SK-N-SH (cell line): ENCODE measurements at regions not wholly inside any gene's neighbourhood (a gene's known extent, or its start where the extent isn't known, plus 50 kb on each side); places are given as distances from the start of the nearest gene placed in this dataset.

Source experiments
- CTCF ChIA-PET: fragments of 300-600, 350-600 bp; formaldehyde crosslinking; extraction: SDS; loops from one replicate; lab custom pipeline; 2021; lab: Yijun Ruan, JAX
- POLR2A ChIA-PET: fragments of 350-600 bp; sonication (Branson Sonifier 250); formaldehyde crosslinking; extraction: SDS; loops from one replicate; lab custom pipeline; 2020; ENCODE audit warnings: antibody characterized with exemption, inconsistent platforms; lab: Yijun Ruan, JAX
- DNase-seq: peaks from one replicate; pipeline ENCODE4 v3.0.0; 2012
- H2AFZ ChIP-seq: fragments of 200-600 bp; sonication (generic); 2 replicates; pipeline ENCODE4 v1.8.1; 2016; ENCODE audit warnings: antibody characterized with exemption, mild to moderate bottlenecking, low read depth
- H3F3A ChIP-seq: fragments of 200-600 bp; sonication (generic); replicated peaks from 2 replicates; pipeline ENCODE3; 2016; ENCODE audit warnings: antibody characterized with exemption, mild to moderate bottlenecking; ENCODE audit not compliant: insufficient read depth
- H3K27ac ChIP-seq, 2 experiments: fragments of 200-500 bp in 1 of 2; fragments of 200-600 bp in 1 of 2; sonication (Bioruptor generic) in 1 of 2; sonication (generic), shearing (Covaris generic) in 1 of 2; 2 replicates each; pipeline versions ENCODE4 v1.5.1 to v1.6.1; 2014 to 2016; ENCODE audit warnings: low read depth in 2 of 2, inconsistent platforms in 1 of 2, low read length in 1 of 2, mild to moderate bottlenecking in 1 of 2, mixed read lengths in 1 of 2
- H3K27me3 ChIP-seq: fragments of 200-600 bp; sonication (generic), shearing (Covaris generic); 2 replicates; pipeline ENCODE4 v1.6.1; 2016; ENCODE audit warnings: mixed run types; ENCODE audit not compliant: insufficient read depth
- H3K36me3 ChIP-seq, 2 experiments: fragments of 200-500 bp in 1 of 2; fragments of 200-600 bp in 1 of 2; sonication (Bioruptor generic) in 1 of 2; sonication (generic) in 1 of 2; replicated peaks in 1 of 2; 2 replicates each; pipeline versions ENCODE3 to v1.5.1; 2014 to 2016; ENCODE audit warnings: low read length in 1 of 2, mild to moderate bottlenecking in 1 of 2; ENCODE audit not compliant: insufficient read depth in 2 of 2, control insufficient read depth in 1 of 2
- H3K4me1 ChIP-seq, 2 experiments: fragments of 200-500 bp in 1 of 2; fragments of 200-600 bp in 1 of 2; sonication (Bioruptor generic) in 1 of 2; sonication (generic), shearing (Covaris generic) in 1 of 2; 2 replicates each; pipeline versions ENCODE4 v1.5.1 to v1.6.1; 2014 to 2016; ENCODE audit warnings: low read depth in 1 of 2, low read length in 1 of 2, mixed run types in 1 of 2; ENCODE audit not compliant: insufficient read depth in 2 of 2, control insufficient read depth in 1 of 2
- H3K4me2 ChIP-seq: fragments of 200-600 bp; sonication (generic), shearing (Covaris generic); 2 replicates; pipeline ENCODE4 v1.6.1; 2017; ENCODE audit warnings: mixed run types
- H3K4me3 ChIP-seq, 2 experiments: fragments of 200-500 bp in 1 of 2; fragments of 200-600 bp in 1 of 2; sonication (Bioruptor generic) in 1 of 2; sonication (generic), shearing (Covaris generic) in 1 of 2; 2 replicates each; pipeline versions ENCODE4 v1.5.1 to v1.8.1; 2014 to 2016; ENCODE audit warnings: low read depth in 2 of 2, inconsistent platforms in 1 of 2, low read length in 1 of 2, mild to moderate bottlenecking in 1 of 2, mixed read lengths in 1 of 2, moderate library complexity in 1 of 2
- H3K79me2 ChIP-seq: fragments of 200-600 bp; sonication (generic); 2 replicates; pipeline ENCODE4 v1.8.1; 2017; ENCODE audit warnings: mild to moderate bottlenecking; ENCODE audit not compliant: insufficient read depth
- H3K9ac ChIP-seq: fragments of 200-600 bp; sonication (generic); 2 replicates; pipeline ENCODE4 v1.6.1; 2017; ENCODE audit warnings: mixed run types
- H3K9me2 ChIP-seq: fragments of 200-600 bp; sonication (generic); 2 replicates; pipeline ENCODE4 v1.6.1; 2017; ENCODE audit warnings: mixed run types
- H3K9me3 ChIP-seq: fragments of 200-600 bp; sonication (generic); 2 replicates; pipeline ENCODE4 v1.6.1; 2017; ENCODE audit warnings: mixed run types, mild to moderate bottlenecking, moderate library complexity
- H4K20me1 ChIP-seq: fragments of 200-600 bp; sonication (generic); 2 replicates; pipeline ENCODE4 v1.6.1; 2017; ENCODE audit warnings: mild to moderate bottlenecking, mixed run types; ENCODE audit not compliant: insufficient read depth
- CHD2 ChIP-seq: fragments of 150-350 bp; IDR thresholded peaks from 2 replicates; pipeline ENCODE4 v1.6.1; 2018; ENCODE audit warnings: low read length; ENCODE audit not compliant: partially characterized antibody
- CTCF ChIP-seq: fragments of 200-600 bp; sonication (generic); IDR thresholded peaks from 2 replicates; pipeline ENCODE4 v1.6.1; 2017; ENCODE audit warnings: antibody characterized with exemption, mild to moderate bottlenecking, moderate library complexity
- EZH2phosphoT487 ChIP-seq: fragments of 200-600 bp; sonication (generic); IDR thresholded peaks from 2 replicates; pipeline ENCODE4 v1.6.1; 2017; ENCODE audit warnings: low read depth, mixed run types, mild to moderate bottlenecking, antibody characterized with exemption, moderate library complexity, borderline replicate concordance
- FOSL2 ChIP-seq: IDR thresholded peaks from 2 replicates; pipeline ENCODE4 v1.4.0; 2012; ENCODE audit warnings: low read depth, mild to moderate bottlenecking, moderate library complexity, borderline replicate concordance
- FOXJ3 ChIP-seq: sonication (generic); formaldehyde crosslinking; IDR thresholded peaks from 2 replicates; pipeline ENCODE4 v1.5.1; 2020; ENCODE audit warnings: mild to moderate bottlenecking, missing genetic modification reagents
- FOXM1 ChIP-seq: IDR thresholded peaks from 2 replicates; pipeline ENCODE4 v1.4.0; 2012; ENCODE audit warnings: low read depth, mild to moderate bottlenecking
- JUND ChIP-seq: IDR thresholded peaks from 2 replicates; pipeline ENCODE4 v1.4.0; 2012
- MAX ChIP-seq: IDR thresholded peaks from 2 replicates; pipeline ENCODE4 v1.4.0; 2012; ENCODE audit warnings: low read depth
- MEF2A ChIP-seq: IDR thresholded peaks from 2 replicates; pipeline ENCODE4 v1.4.0; 2012; ENCODE audit warnings: low read depth, borderline replicate concordance
- MXI1 ChIP-seq: IDR thresholded peaks from 2 replicates; pipeline ENCODE4 v1.6.1; 2012; ENCODE audit warnings: mild to moderate bottlenecking, low read depth, low read length, improper control_type of control experiment
- NFIC ChIP-seq: IDR thresholded peaks from 2 replicates; pipeline ENCODE4 v1.4.0; 2012; ENCODE audit warnings: borderline replicate concordance
- POLR2AphosphoS5 ChIP-seq: IDR thresholded peaks from 2 replicates; pipeline ENCODE4 v1.6.1; 2012; ENCODE audit warnings: low read depth, low read length
- RAD21 ChIP-seq: IDR thresholded peaks from 2 replicates; pipeline ENCODE4 v1.6.1; 2012; ENCODE audit warnings: mild to moderate bottlenecking, low read length
- RCOR1 ChIP-seq: fragments of 150-350 bp; IDR thresholded peaks from 2 replicates; pipeline ENCODE4 v1.6.1; 2017; ENCODE audit warnings: antibody characterized with exemption, low read length
- REST ChIP-seq: IDR thresholded peaks from 2 replicates; pipeline ENCODE4 v1.6.1; 2012; ENCODE audit warnings: mild to moderate bottlenecking, low read depth, low read length, moderate library complexity
- RFX5 ChIP-seq: IDR thresholded peaks from 2 replicates; pipeline ENCODE4 v1.6.1; 2012; ENCODE audit warnings: mild to moderate bottlenecking, improper control_type of control experiment, low read length
- SIN3A ChIP-seq: IDR thresholded peaks from 2 replicates; pipeline ENCODE4 v1.6.1; 2012; ENCODE audit warnings: low read depth, mild to moderate bottlenecking, low read length, moderate library complexity, borderline replicate concordance
- TAF1 ChIP-seq: IDR thresholded peaks from 2 replicates; pipeline ENCODE4 v1.6.1; 2012; ENCODE audit warnings: low read depth, mild to moderate bottlenecking, low read length, moderate library complexity, borderline replicate concordance
- TCF12 ChIP-seq: IDR thresholded peaks from 2 replicates; pipeline ENCODE4 v1.4.0; 2012
- USF1 ChIP-seq: IDR thresholded peaks from 2 replicates; pipeline ENCODE4 v1.4.0; 2012; ENCODE audit warnings: low read depth, borderline replicate concordance
- USF2 ChIP-seq: fragments of 150-350 bp; IDR thresholded peaks from 2 replicates; pipeline ENCODE4 v1.6.1; 2017; ENCODE audit warnings: antibody characterized with exemption, low read length, low read depth, borderline replicate concordance
- WGBS: methylation state at CpG from one replicate; pipeline ENCODE4 v1.1.6; 2017; ENCODE audit warnings: low lambda C conversion rate; 5-methylcytosine and 5-hydroxymethylcytosine counted together

- H3K9me2 ChIP-seq, result no peaks in the 10 kb centered on the region
- H3K9ac ChIP-seq, result no peak overlapping the region
- H3K27ac ChIP-seq, result no peak overlapping the region
- no peaks in the 10 kb centered on the region for H3K4me1 ChIP-seq
- no peaks in the 10 kb centered on the region for H3K36me3 ChIP-seq
- H3K4me2 ChIP-seq, result no peak overlapping the region
- H3K79me2 ChIP-seq, result no peaks in the 10 kb centered on the region
- TF ChIP-seq POLR2AphosphoS5, result no peak
- no peak for TF ChIP-seq SIN3A
- no peak for TF ChIP-seq TAF1
- TF ChIP-seq MEF2A, result no peak
- no peak for TF ChIP-seq FOSL2
- no peak for TF ChIP-seq JUND
- TF ChIP-seq EZH2phosphoT487, result no peak
- TF ChIP-seq, all 33 proteins: peak for 0
- CTCF ChIA-PET, result interaction anchor here (1.9 kb wide), 1 partner anchor 9 kb away, joined by 6 read pairs; no protein-coding TSS in a partner anchor
- POLR2A ChIA-PET, result no interaction called here
- no peak overlapping the region for H2AFZ ChIP-seq
- no peaks in the 10 kb centered on the region for H3F3A ChIP-seq
- DNase-seq, result no peak
- WGBS, result 19% methylated on average over 2 of the region's 2 CpGs
- no peaks in the 10 kb centered on the region for H3K27me3 ChIP-seq
- H4K20me1 ChIP-seq, result no peaks in the 10 kb centered on the region
- no peaks in the 10 kb centered on the region for H3K9me3 ChIP-seq
- no peak overlapping the region for H3K4me3 ChIP-seq
These were observed 201.4 kb upstream of the EOMES start for GRCh38 chr3:27923349-27924068.

GRCh38 chr3:27927882-27928281 lies 205.8 kb upstream of the EOMES start:
- CTCF ChIA-PET, result no interaction called here
- H3K27me3 ChIP-seq, result no peaks in the 10 kb centered on the region
- no peak overlapping the region for H2AFZ ChIP-seq
- H3K79me2 ChIP-seq, result no peaks in the 10 kb centered on the region
- no peaks in the 10 kb centered on the region for H4K20me1 ChIP-seq
- POLR2A ChIA-PET, result no interaction called here
- H3K9me2 ChIP-seq, result no peaks in the 10 kb centered on the region
- 8% methylated on average over 1 of the region's 1 CpG for WGBS
- H3F3A ChIP-seq, result no peaks in the 10 kb centered on the region
- no peak overlapping the region for H3K4me3 ChIP-seq
- no peaks in the 10 kb centered on the region for H3K4me1 ChIP-seq
- no peak overlapping the region for H3K9ac ChIP-seq
- H3K9me3 ChIP-seq, result no peaks in the 10 kb centered on the region
- no peak overlapping the region for H3K4me2 ChIP-seq
- no peak overlapping the region for H3K27ac ChIP-seq
- no peak for DNase-seq
- H3K36me3 ChIP-seq, result no peaks in the 10 kb centered on the region
- TF ChIP-seq POLR2AphosphoS5 (no peak), REST (no peak), MEF2A (no peak), CTCF (no peak), RFX5 (no peak), RCOR1 (no peak), RAD21 (no peak), TAF1 (no peak), FOXM1 (no peak), MAX (no peak), USF2 (no peak), FOXJ3 (CRISPR knock-in tag) (no peak), MXI1 (no peak), TCF12 (no peak), CHD2 (no peak), NFIC (no peak), USF1 (no peak)
